ENCODE measurements at regions not wholly inside any gene's neighbourhood (a gene's known extent, or its start where the extent isn't known, plus 50 kb on each side); places are given as distances from the start of the nearest gene placed in this dataset.

GRCh38 chr3:66738625-66739365 lies 238.0 kb upstream of the LRIG1 start:
- Histone ChIP-seq H3K4me3 (ENCODE audit: low read length in 2 of 2) (no peak overlapping the region), H3K9ac (ENCODE audit: low read depth in 1 of 2, low read length in 2 of 2) (no peak overlapping the region), H3K4me1 (ENCODE audit: control insufficient read depth in 2 of 2, insufficient read depth in 2 of 2, low read length in 2 of 2) (no peaks in the 10 kb centered on the region), H3K9me3 (ENCODE audit: control insufficient read depth in 2 of 2, low read length in 2 of 2) (no peaks in the 10 kb centered on the region), H3K27me3 (ENCODE audit: control insufficient read depth in 2 of 2, insufficient read depth in 2 of 2, low read length in 2 of 2) (no peaks in the 10 kb centered on the region), H3K36me3 (ENCODE audit: control insufficient read depth in 2 of 2, insufficient read depth in 2 of 2, low read length in 2 of 2) (no peaks in the 10 kb centered on the region), H3K27ac (ENCODE audit: low read depth in 2 of 2, low read length in 2 of 2) (no peak overlapping the region)

- Histone ChIP-seq H3K9me3 (ENCODE audit: control insufficient read depth in 2 of 2, low read length in 2 of 2) (no peaks in the 10 kb centered on the region), H3K27ac (ENCODE audit: low read depth in 2 of 2, low read length in 2 of 2) (no peak overlapping the region), H3K36me3 (ENCODE audit: control insufficient read depth in 2 of 2, insufficient read depth in 2 of 2, low read length in 2 of 2) (no peaks in the 10 kb centered on the region), H3K4me3 (ENCODE audit: low read length in 2 of 2) (no peak overlapping the region), H3K27me3 (ENCODE audit: control insufficient read depth in 2 of 2, insufficient read depth in 2 of 2, low read length in 2 of 2) (no peaks in the 10 kb centered on the region), H3K4me1 (ENCODE audit: control insufficient read depth in 2 of 2, insufficient read depth in 2 of 2, low read length in 2 of 2) (no peaks in the 10 kb centered on the region), H3K9ac (ENCODE audit: low read depth in 1 of 2, low read length in 2 of 2) (no peak overlapping the region)
Measured at GRCh38 chr3:66740260-66740659, 239.4 kb upstream of the LRIG1 start.

GRCh38 chr3:66744521-66744920 lies 243.7 kb upstream of the LRIG1 start:
- H3K9me3 ChIP-seq (ENCODE audit: control insufficient read depth in 2 of 2, low read length in 2 of 2), result no peaks in the 10 kb centered on the region
- no peak overlapping the region for H3K9ac ChIP-seq (ENCODE audit: low read depth in 1 of 2, low read length in 2 of 2)
- H3K27me3 ChIP-seq (ENCODE audit: control insufficient read depth in 2 of 2, insufficient read depth in 2 of 2, low read length in 2 of 2), result no peaks in the 10 kb centered on the region

GRCh38 chr3:66744986-66745385 lies 244.2 kb upstream of the LRIG1 start:
- no peak overlapping the region for H3K27ac ChIP-seq (ENCODE audit: low read depth in 2 of 2, low read length in 2 of 2)
- H3K9me3 ChIP-seq (ENCODE audit: control insufficient read depth in 2 of 2, low read length in 2 of 2), result no peaks in the 10 kb centered on the region
- H3K4me3 ChIP-seq (ENCODE audit: low read length in 2 of 2), result no peak overlapping the region
- no peaks in the 10 kb centered on the region for H3K4me1 ChIP-seq (ENCODE audit: control insufficient read depth in 2 of 2, insufficient read depth in 2 of 2, low read length in 2 of 2)
- H3K27me3 ChIP-seq (ENCODE audit: control insufficient read depth in 2 of 2, insufficient read depth in 2 of 2, low read length in 2 of 2), result no peaks in the 10 kb centered on the region
- no peak overlapping the region for H3K9ac ChIP-seq (ENCODE audit: low read depth in 1 of 2, low read length in 2 of 2)
- no peaks in the 10 kb centered on the region for H3K36me3 ChIP-seq (ENCODE audit: control insufficient read depth in 2 of 2, insufficient read depth in 2 of 2, low read length in 2 of 2)

More at GRCh38 chr3:66744521-66744920, 243.7 kb upstream of the LRIG1 start:
- Histone ChIP-seq H3K36me3 (ENCODE audit: control insufficient read depth in 2 of 2, insufficient read depth in 2 of 2, low read length in 2 of 2) (no peaks in the 10 kb centered on the region), H3K4me1 (ENCODE audit: control insufficient read depth in 2 of 2, insufficient read depth in 2 of 2, low read length in 2 of 2) (no peaks in the 10 kb centered on the region), H3K27ac (ENCODE audit: low read depth in 2 of 2, low read length in 2 of 2) (no peak overlapping the region), H3K4me3 (ENCODE audit: low read length in 2 of 2) (no peak overlapping the region)

GRCh38 chr3:66747261-66747660 lies 246.4 kb upstream of the LRIG1 start:
- no peak overlapping the region for H3K27ac ChIP-seq (ENCODE audit: low read depth in 2 of 2, low read length in 2 of 2)
- H3K9me3 ChIP-seq (ENCODE audit: control insufficient read depth in 2 of 2, low read length in 2 of 2), result no peaks in the 10 kb centered on the region
- no peak overlapping the region for H3K9ac ChIP-seq (ENCODE audit: low read depth in 1 of 2, low read length in 2 of 2)

GRCh38 chr3:66747696-66748095 lies 246.9 kb upstream of the LRIG1 start:
- no peaks in the 10 kb centered on the region for H3K9me3 ChIP-seq (ENCODE audit: control insufficient read depth in 2 of 2, low read length in 2 of 2)
- H3K27me3 ChIP-seq (ENCODE audit: control insufficient read depth in 2 of 2, insufficient read depth in 2 of 2, low read length in 2 of 2), result no peaks in the 10 kb centered on the region
- H3K4me3 ChIP-seq (ENCODE audit: low read length in 2 of 2), result no peak overlapping the region
- H3K9ac ChIP-seq (ENCODE audit: low read depth in 1 of 2, low read length in 2 of 2), result no peak overlapping the region
- no peak overlapping the region for H3K27ac ChIP-seq (ENCODE audit: low read depth in 2 of 2, low read length in 2 of 2)
- no peaks in the 10 kb centered on the region for H3K36me3 ChIP-seq (ENCODE audit: control insufficient read depth in 2 of 2, insufficient read depth in 2 of 2, low read length in 2 of 2)
- H3K4me1 ChIP-seq (ENCODE audit: control insufficient read depth in 2 of 2, insufficient read depth in 2 of 2, low read length in 2 of 2), result no peaks in the 10 kb centered on the region

More at GRCh38 chr3:66747261-66747660, 246.4 kb upstream of the LRIG1 start:
- Histone ChIP-seq H3K4me1 (ENCODE audit: control insufficient read depth in 2 of 2, insufficient read depth in 2 of 2, low read length in 2 of 2) (no peaks in the 10 kb centered on the region), H3K27me3 (ENCODE audit: control insufficient read depth in 2 of 2, insufficient read depth in 2 of 2, low read length in 2 of 2) (no peaks in the 10 kb centered on the region), H3K36me3 (ENCODE audit: control insufficient read depth in 2 of 2, insufficient read depth in 2 of 2, low read length in 2 of 2) (no peaks in the 10 kb centered on the region), H3K4me3 (ENCODE audit: low read length in 2 of 2) (no peak overlapping the region)

- Histone ChIP-seq H3K9me3 (ENCODE audit: control insufficient read depth in 2 of 2, low read length in 2 of 2) (no peaks in the 10 kb centered on the region), H3K4me1 (ENCODE audit: control insufficient read depth in 2 of 2, insufficient read depth in 2 of 2, low read length in 2 of 2) (no peaks in the 10 kb centered on the region), H3K27ac (ENCODE audit: low read depth in 2 of 2, low read length in 2 of 2) (no peak overlapping the region), H3K9ac (ENCODE audit: low read depth in 1 of 2, low read length in 2 of 2) (no peak overlapping the region), H3K27me3 (ENCODE audit: control insufficient read depth in 2 of 2, insufficient read depth in 2 of 2, low read length in 2 of 2) (no peaks in the 10 kb centered on the region), H3K4me3 (ENCODE audit: low read length in 2 of 2) (no peak overlapping the region), H3K36me3 (ENCODE audit: control insufficient read depth in 2 of 2, insufficient read depth in 2 of 2, low read length in 2 of 2) (no peaks in the 10 kb centered on the region)
Measured at GRCh38 chr3:66748175-66748876, 247.5 kb upstream of the LRIG1 start.

- Histone ChIP-seq H3K27me3 (ENCODE audit: control insufficient read depth in 2 of 2, insufficient read depth in 2 of 2, low read length in 2 of 2) (no peaks in the 10 kb centered on the region), H3K4me3 (ENCODE audit: low read length in 2 of 2) (no peak overlapping the region), H3K36me3 (ENCODE audit: control insufficient read depth in 2 of 2, insufficient read depth in 2 of 2, low read length in 2 of 2) (no peaks in the 10 kb centered on the region), H3K4me1 (ENCODE audit: control insufficient read depth in 2 of 2, insufficient read depth in 2 of 2, low read length in 2 of 2) (no peaks in the 10 kb centered on the region), H3K9me3 (ENCODE audit: control insufficient read depth in 2 of 2, low read length in 2 of 2) (no peaks in the 10 kb centered on the region), H3K9ac (ENCODE audit: low read depth in 1 of 2, low read length in 2 of 2) (no peak overlapping the region), H3K27ac (ENCODE audit: low read depth in 2 of 2, low read length in 2 of 2) (no peak overlapping the region)
Measured at GRCh38 chr3:66751842-66752241, 246.3 kb upstream of the KBTBD8 start.

- Histone ChIP-seq H3K36me3 (ENCODE audit: control insufficient read depth in 2 of 2, insufficient read depth in 2 of 2, low read length in 2 of 2) (no peaks in the 10 kb centered on the region), H3K27ac (ENCODE audit: low read depth in 2 of 2, low read length in 2 of 2) (no peak overlapping the region), H3K27me3 (ENCODE audit: control insufficient read depth in 2 of 2, insufficient read depth in 2 of 2, low read length in 2 of 2) (no peaks in the 10 kb centered on the region), H3K4me3 (ENCODE audit: low read length in 2 of 2) (no peak overlapping the region), H3K4me1 (ENCODE audit: control insufficient read depth in 2 of 2, insufficient read depth in 2 of 2, low read length in 2 of 2) (no peaks in the 10 kb centered on the region), H3K9ac (ENCODE audit: low read depth in 1 of 2, low read length in 2 of 2) (no peak overlapping the region), H3K9me3 (ENCODE audit: control insufficient read depth in 2 of 2, low read length in 2 of 2) (no peaks in the 10 kb centered on the region)
Measured at GRCh38 chr3:66753670-66754069, 244.4 kb upstream of the KBTBD8 start.

- H3K4me1 ChIP-seq (ENCODE audit: control insufficient read depth in 2 of 2, insufficient read depth in 2 of 2, low read length in 2 of 2), result no peaks in the 10 kb centered on the region
- no peaks in the 10 kb centered on the region for H3K9me3 ChIP-seq (ENCODE audit: control insufficient read depth in 2 of 2, low read length in 2 of 2)
- no peaks in the 10 kb centered on the region for H3K27me3 ChIP-seq (ENCODE audit: control insufficient read depth in 2 of 2, insufficient read depth in 2 of 2, low read length in 2 of 2)
- H3K36me3 ChIP-seq (ENCODE audit: control insufficient read depth in 2 of 2, insufficient read depth in 2 of 2, low read length in 2 of 2), result no peaks in the 10 kb centered on the region
- no peak overlapping the region for H3K9ac ChIP-seq (ENCODE audit: low read depth in 1 of 2, low read length in 2 of 2)
- no peak overlapping the region for H3K4me3 ChIP-seq (ENCODE audit: low read length in 2 of 2)
- H3K27ac ChIP-seq (ENCODE audit: low read depth in 2 of 2, low read length in 2 of 2), result no peak overlapping the region
Measured at GRCh38 chr3:66754613-66755012, 243.5 kb upstream of the KBTBD8 start.
